ENCODE measurements at regions not wholly inside any gene's neighbourhood (a gene's known extent, or its start where the extent isn't known, plus 50 kb on each side); places are given as distances from the start of the nearest gene placed in this dataset.
A peak's percentile ranks its signal among the peaks of the same experiment; 100 is the strongest.

DNA sequence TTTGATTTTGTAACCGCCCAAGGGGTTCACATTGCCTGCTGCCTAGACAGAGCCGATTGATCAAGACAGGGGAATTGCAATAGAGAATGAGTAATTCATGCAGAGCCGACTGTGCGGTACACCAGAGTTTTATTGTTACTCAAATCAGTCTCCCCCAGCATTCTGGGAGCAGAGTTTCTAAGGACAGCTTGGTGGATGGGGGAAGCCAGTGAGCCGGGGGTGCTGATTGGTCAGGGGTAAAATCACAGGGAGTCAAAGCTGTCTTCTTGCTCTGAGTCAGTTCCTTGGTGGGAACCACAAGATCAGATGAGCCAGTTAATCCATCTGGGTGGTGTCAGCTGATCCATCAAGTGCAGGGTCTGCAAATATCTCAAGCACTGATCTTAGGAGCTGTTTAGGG is 60.0 kb upstream of the EZR start:
- Histone ChIP-seq H3K27me3 (peaks cover 14% of the 10 kb centered on the region), H3K4me3 (ENCODE audit: low read depth in 1 of 2, low read length in 1 of 2) (no peak overlapping the region), H3K27ac (no peak overlapping the region), H3K36me3 (no peaks in the 10 kb centered on the region), H3K4me1 (ENCODE audit: control insufficient read depth in 1 of 2, insufficient read depth in 1 of 2, low read depth in 1 of 2, low read length in 1 of 2) (no peaks in the 10 kb centered on the region), H3K9me3 (no peaks in the 10 kb centered on the region)
- no peak for TF ChIP-seq CTCF (IDR thresholded peaks at IDR 0.05)

GRCh38 chr6:158877716-158878115 is 58.5 kb upstream of the EZR start:
- Histone ChIP-seq H3K36me3 (no peaks in the 10 kb centered on the region), H3K4me1 (ENCODE audit: control insufficient read depth in 1 of 2, insufficient read depth in 1 of 2, low read depth in 1 of 2, low read length in 1 of 2) (no peaks in the 10 kb centered on the region), H3K27ac (no peak overlapping the region), H3K9me3 (no peaks in the 10 kb centered on the region), H3K27me3 (peaks cover 24% of the 10 kb centered on the region), H3K4me3 (ENCODE audit: low read depth in 1 of 2, low read length in 1 of 2) (no peak overlapping the region)
- TF ChIP-seq CTCF (IDR thresholded peaks at IDR 0.05): no peak

DNA sequence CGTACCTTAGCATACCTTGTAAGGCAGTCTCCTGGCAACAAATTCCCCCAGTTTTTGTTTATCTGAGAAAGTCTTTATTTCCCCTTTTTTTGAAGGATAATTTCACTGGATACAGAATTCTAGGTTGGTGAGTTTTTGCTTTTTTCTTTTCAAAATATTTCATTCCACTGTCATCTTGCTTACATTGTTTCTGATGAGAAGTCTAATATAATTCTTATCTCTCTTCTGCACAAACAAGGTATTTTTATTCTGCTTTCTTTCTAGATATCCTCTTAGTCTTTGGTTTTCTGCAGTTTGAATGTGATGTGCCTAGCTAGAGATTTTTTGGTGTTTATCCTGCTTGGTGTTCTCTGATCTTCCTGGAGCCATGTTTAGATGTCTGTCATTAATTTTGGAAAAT is 57.7 kb upstream of the EZR start:
- Histone ChIP-seq H3K4me1 (ENCODE audit: control insufficient read depth in 1 of 2, insufficient read depth in 1 of 2, low read depth in 1 of 2, low read length in 1 of 2) (no peaks in the 10 kb centered on the region), H3K4me3 (ENCODE audit: low read depth in 1 of 2, low read length in 1 of 2) (no peak overlapping the region), H3K36me3 (no peaks in the 10 kb centered on the region), H3K27me3 (peaks cover 24% of the 10 kb centered on the region), H3K9me3 (no peaks in the 10 kb centered on the region), H3K27ac (no peak overlapping the region)
- TF ChIP-seq CTCF (IDR thresholded peaks at IDR 0.05): no peak

DNA sequence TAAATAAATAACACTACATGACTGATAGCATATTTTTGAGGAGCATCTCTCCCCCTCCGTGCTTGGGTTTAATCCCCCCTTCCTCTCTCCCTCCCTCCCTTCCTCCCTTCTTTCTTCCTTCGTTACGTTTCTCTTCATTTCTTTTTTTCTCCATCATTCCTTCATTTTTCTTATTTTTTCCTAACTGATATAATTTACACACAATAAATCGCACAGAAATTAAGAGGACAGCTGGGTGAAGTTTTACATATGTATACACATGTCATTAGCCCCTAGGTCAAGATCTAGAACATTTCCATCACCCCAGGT is 51.4 kb upstream of the EZR start:
- Histone ChIP-seq H3K4me3 (ENCODE audit: low read depth in 1 of 2, low read length in 1 of 2) (peak overlapping the region in 1 of 2 experiments; percentile 65), H3K9me3 (no peaks in the 10 kb centered on the region), H3K27ac (peak overlapping the region; percentile 67), H3K36me3 (no peaks in the 10 kb centered on the region), H3K4me1 (ENCODE audit: control insufficient read depth in 1 of 2, insufficient read depth in 1 of 2, low read depth in 1 of 2, low read length in 1 of 2) (peaks cover 8 to 13% of the 10 kb centered on the region in 2 experiments), H3K27me3 (peaks cover 66% of the 10 kb centered on the region)
- TF ChIP-seq CTCF (IDR thresholded peaks at IDR 0.05): no peak

- Histone ChIP-seq H3K36me3 (no peaks in the 10 kb centered on the region), H3K27me3 (peaks cover 67% of the 10 kb centered on the region), H3K9me3 (no peaks in the 10 kb centered on the region), H3K4me3 (ENCODE audit: low read depth in 1 of 2, low read length in 1 of 2) (peak overlapping the region; percentile 59 to 65), H3K4me1 (ENCODE audit: control insufficient read depth in 1 of 2, insufficient read depth in 1 of 2, low read depth in 1 of 2, low read length in 1 of 2) (peaks cover 8 to 13% of the 10 kb centered on the region in 2 experiments), H3K27ac (peak overlapping the region; percentile 67)
- no peak for TF ChIP-seq CTCF (IDR thresholded peaks at IDR 0.05)
Observed at GRCh38 chr6:158869826-158870648, 50.9 kb upstream of the EZR start.

Data from neutrophil (primary cell).